Thymus (tissue), 11 donors: ENCODE measurements at regions not wholly inside any gene's neighbourhood (a gene's known extent, or its start where the extent isn't known, plus 50 kb on each side); places are given as distances from the start of the nearest gene placed in this dataset.

Experiments
- DNase-seq, 9 donors: peaks; one replicate each; pipeline ENCODE4 v3.0.0-alpha.2; 2013; ENCODE audit warnings: low spot score in 9 of 9, low read depth in 6 of 9, missing footprints in 1 of 9
- H3K27ac ChIP-seq, 2 donors: one replicate each; pipeline ENCODE4 v1.5.1; 2013; ENCODE audit warnings: control low read depth in 1 of 2, low read depth in 1 of 2, low read length in 1 of 2, mild to moderate bottlenecking in 1 of 2, moderate library complexity in 1 of 2
- H3K27me3 ChIP-seq, 2 donors: one replicate each; pipeline ENCODE4 v1.5.1; 2013; ENCODE audit warnings: low read length in 1 of 2; ENCODE audit not compliant: control insufficient read depth in 2 of 2, insufficient read depth in 1 of 2
- H3K36me3 ChIP-seq, 2 donors: one replicate each; pipeline ENCODE4 v1.5.1; 2013; ENCODE audit warnings: low read length in 1 of 2, mild to moderate bottlenecking in 1 of 2, moderate library complexity in 1 of 2; ENCODE audit not compliant: control insufficient read depth in 2 of 2, insufficient read depth in 2 of 2
- H3K4me1 ChIP-seq, 2 donors: one replicate each; pipeline ENCODE4 v1.5.1; 2013; ENCODE audit warnings: low read length in 2 of 2; ENCODE audit not compliant: control insufficient read depth in 2 of 2, insufficient read depth in 2 of 2
- H3K4me3 ChIP-seq, 2 donors: one replicate each; pipeline ENCODE4 v1.5.1; 2013; ENCODE audit warnings: low read length in 2 of 2, control low read depth in 1 of 2, mild to moderate bottlenecking in 1 of 2
- H3K9me3 ChIP-seq, 2 donors: one replicate each; pipeline ENCODE4 v1.5.1; 2013; ENCODE audit warnings: low read length in 1 of 2, mild to moderate bottlenecking in 1 of 2; ENCODE audit not compliant: control insufficient read depth in 2 of 2, insufficient read depth in 1 of 2
- WGBS: extraction: QIAGEN DNeasy Blood & Tissue Kit; methylation state at CpG from one replicate; pipeline ENCODE4 v1.1.7; 2013; 5-methylcytosine and 5-hydroxymethylcytosine counted together
- donor health status: healthy.

GRCh38 chr1:4120557-4121292, 220.7 kb upstream of the C1orf174 start:
- 80% methylated on average over 15 of the region's 15 CpGs for WGBS
- no peaks in the 10 kb centered on the region for H3K4me1 ChIP-seq
- DNase-seq, result no peak
- H3K27ac ChIP-seq, result no peak overlapping the region
- no peaks in the 10 kb centered on the region for H3K9me3 ChIP-seq
- no peaks in the 10 kb centered on the region for H3K27me3 ChIP-seq
- H3K36me3 ChIP-seq, result no peaks in the 10 kb centered on the region
- H3K4me3 ChIP-seq, result no peak overlapping the region

DNA sequence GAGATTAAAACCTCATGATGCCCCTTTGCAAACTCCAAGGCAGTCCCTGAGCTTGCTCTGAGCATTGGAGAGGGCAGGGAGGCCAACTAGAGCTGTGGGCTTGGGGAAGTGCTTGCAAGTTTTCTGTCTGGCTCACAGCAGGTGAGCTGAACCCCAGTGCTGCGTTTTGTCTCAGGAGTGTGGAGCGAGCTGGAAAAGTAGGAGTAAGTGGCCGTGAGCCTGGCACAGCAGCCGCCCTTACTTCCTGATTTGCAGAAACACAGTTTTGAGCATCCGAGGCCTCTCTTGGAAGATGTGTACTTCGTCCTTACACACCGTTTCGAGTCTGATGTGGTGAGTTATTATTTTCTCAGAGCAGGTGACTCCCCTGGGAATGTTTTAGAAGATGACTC, 221.2 kb upstream of the C1orf174 start:
- Histone ChIP-seq H3K4me1 (no peaks in the 10 kb centered on the region), H3K36me3 (no peaks in the 10 kb centered on the region), H3K4me3 (no peak overlapping the region), H3K27ac (no peak overlapping the region), H3K27me3 (no peaks in the 10 kb centered on the region), H3K9me3 (no peaks in the 10 kb centered on the region)
- no peak for DNase-seq
- 82% methylated on average over 8 of the region's 8 CpGs for WGBS

- Histone ChIP-seq H3K27ac (no peak overlapping the region), H3K9me3 (no peaks in the 10 kb centered on the region), H3K27me3 (no peaks in the 10 kb centered on the region), H3K4me3 (no peak overlapping the region), H3K4me1 (no peaks in the 10 kb centered on the region), H3K36me3 (no peaks in the 10 kb centered on the region)
- no peak for DNase-seq
- 86% methylated on average over 20 of the region's 20 CpGs for WGBS
These were observed 221.9 kb upstream of the C1orf174 start for GRCh38 chr1:4121834-4122512.

- DNase-seq, result no peak
- H3K4me3 ChIP-seq, result no peak overlapping the region
- no peak overlapping the region for H3K27ac ChIP-seq
- H3K36me3 ChIP-seq, result no peaks in the 10 kb centered on the region
- H3K4me1 ChIP-seq, result no peaks in the 10 kb centered on the region
- H3K27me3 ChIP-seq, result no peaks in the 10 kb centered on the region
- H3K9me3 ChIP-seq, result no peaks in the 10 kb centered on the region
- 83% methylated on average over 8 of the region's 8 CpGs for WGBS
These were observed 222.6 kb upstream of the C1orf174 start for GRCh38 chr1:4122513-4123160.

- H3K36me3 ChIP-seq, result no peaks in the 10 kb centered on the region
- H3K4me3 ChIP-seq, result no peak overlapping the region
- no peak for DNase-seq
- no peak overlapping the region for H3K27ac ChIP-seq
- H3K27me3 ChIP-seq, result no peaks in the 10 kb centered on the region
- no peaks in the 10 kb centered on the region for H3K4me1 ChIP-seq
- 90% methylated on average over 6 of the region's 6 CpGs for WGBS
- no peaks in the 10 kb centered on the region for H3K9me3 ChIP-seq
These were observed 224.6 kb upstream of the C1orf174 start for GRCh38 chr1:4124631-4125145.

DNA sequence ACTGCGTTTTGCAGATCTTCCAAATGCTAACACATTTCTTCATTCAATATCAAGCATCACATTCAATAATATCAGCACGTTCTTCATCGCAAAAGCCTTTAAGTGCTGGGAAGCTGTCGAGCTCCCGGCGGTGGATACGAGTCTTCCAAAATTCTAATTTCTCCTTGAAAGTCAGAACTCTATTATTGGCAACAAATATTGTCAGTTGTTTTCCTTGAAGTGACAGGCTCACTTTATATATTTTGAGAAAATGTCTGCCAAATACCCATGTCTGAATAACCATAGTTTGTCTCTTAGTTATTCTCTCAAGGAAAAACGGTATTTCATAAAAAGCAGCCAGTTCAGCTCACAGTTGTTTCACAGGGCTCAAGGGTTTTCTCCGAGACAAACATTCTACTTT, 226.2 kb upstream of the C1orf174 start:
- DNase-seq, result no peak

GRCh38 chr1:4126731-4127591, 226.9 kb upstream of the C1orf174 start:
- DNase-seq, result no peak
- WGBS, result 91% methylated on average over 20 of the region's 20 CpGs

More for the DNA sequence above, 226.2 kb upstream of the C1orf174 start:
- H3K4me3 ChIP-seq, result no peak overlapping the region
- no peaks in the 10 kb centered on the region for H3K4me1 ChIP-seq
- H3K9me3 ChIP-seq, result no peaks in the 10 kb centered on the region
- WGBS, result 95% methylated on average over 9 of the region's 9 CpGs
- no peak overlapping the region for H3K27ac ChIP-seq
- no peaks in the 10 kb centered on the region for H3K27me3 ChIP-seq
- H3K36me3 ChIP-seq, result no peaks in the 10 kb centered on the region

DNA sequence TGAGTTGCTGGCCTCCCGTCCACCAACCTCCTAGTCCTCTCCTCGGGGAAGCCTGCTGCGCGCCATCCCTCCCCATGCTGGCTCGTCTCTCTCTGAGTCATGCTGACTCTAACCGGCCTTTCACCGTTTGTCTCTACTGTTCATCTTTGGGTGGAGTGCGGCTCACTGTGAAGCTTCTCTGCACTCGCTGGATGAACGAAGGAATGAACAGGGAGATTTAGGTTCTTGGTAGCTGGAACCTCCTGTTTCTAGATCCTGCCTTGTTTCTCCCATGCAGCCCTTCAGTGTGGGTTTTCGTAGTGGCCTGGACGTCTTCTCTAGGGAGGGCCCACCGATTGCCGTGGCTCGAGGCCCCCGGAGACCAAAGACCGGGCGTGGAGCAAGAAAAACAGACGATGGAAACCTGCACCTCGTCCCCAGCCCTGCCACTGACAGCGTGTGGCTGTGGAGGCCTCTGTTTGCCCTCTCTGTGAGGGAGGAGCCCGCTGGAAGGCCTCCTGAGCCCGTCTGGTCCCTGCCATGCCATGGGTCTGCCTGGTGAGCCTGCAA, 227.6 kb upstream of the C1orf174 start:
- WGBS, result 93% methylated on average over 23 of the region's 23 CpGs

More at GRCh38 chr1:4126731-4127591, 226.9 kb upstream of the C1orf174 start:
- Histone ChIP-seq H3K4me3 (no peak overlapping the region), H3K9me3 (no peaks in the 10 kb centered on the region), H3K4me1 (no peaks in the 10 kb centered on the region), H3K36me3 (no peaks in the 10 kb centered on the region), H3K27ac (no peak overlapping the region), H3K27me3 (no peaks in the 10 kb centered on the region)

More for the DNA sequence above, 227.6 kb upstream of the C1orf174 start:
- Histone ChIP-seq H3K27ac (no peak overlapping the region), H3K27me3 (no peaks in the 10 kb centered on the region), H3K4me1 (no peaks in the 10 kb centered on the region), H3K4me3 (no peak overlapping the region), H3K9me3 (no peaks in the 10 kb centered on the region), H3K36me3 (no peaks in the 10 kb centered on the region)
- no peak for DNase-seq
